NCI-H524 (cell line): ENCODE measurements at regions not wholly inside any gene's neighbourhood (a gene's known extent, or its start where the extent isn't known, plus 50 kb on each side); places are given as distances from the start of the nearest gene placed in this dataset.

ENCODE experiments used
- DNase-seq, 2 experiments: peaks; one replicate each; lab custom pipeline; 2025; lab: John Stamatoyannopoulos, UW

DNA sequence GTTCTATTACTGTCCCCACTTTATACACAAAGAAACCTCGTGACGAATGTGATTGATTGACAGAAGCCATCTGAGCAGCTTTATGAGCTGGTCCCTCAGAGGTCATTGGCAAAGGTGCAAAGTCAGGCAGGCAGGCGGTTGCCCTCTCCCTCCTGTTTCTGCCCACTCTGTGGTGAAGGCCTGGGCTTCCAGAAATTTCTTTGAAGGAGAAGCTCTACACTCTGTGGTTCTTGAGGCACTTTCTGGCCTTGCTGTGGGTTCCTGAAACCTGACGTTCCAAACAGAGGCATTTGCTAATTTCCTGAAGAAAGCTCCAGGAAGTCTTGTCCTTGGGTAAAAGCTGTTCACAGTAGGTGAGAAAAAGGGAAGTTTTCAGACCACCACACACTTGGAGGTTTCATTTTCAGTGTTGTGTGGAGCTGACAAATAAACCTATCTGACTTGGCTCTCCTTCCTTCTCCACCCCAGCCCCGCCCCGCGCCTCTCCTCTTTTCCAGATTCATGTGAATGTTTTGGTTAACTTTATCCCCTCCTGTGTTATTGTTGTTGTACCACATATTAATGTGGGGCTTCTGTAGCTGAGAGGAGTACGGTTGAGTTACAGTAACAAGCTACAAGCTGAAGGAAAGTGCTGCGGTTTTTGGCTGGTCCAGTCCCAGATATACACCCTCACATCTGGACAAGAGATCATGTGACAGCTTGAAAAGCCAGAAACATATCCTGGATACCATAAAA lies 274.1 kb downstream of the CLIC5 start:
- DNase-seq, result no peak

GRCh38 chr6:45739058-45739457 lies 276.6 kb downstream of the CLIC5 start:
- no peak for DNase-seq

DNA sequence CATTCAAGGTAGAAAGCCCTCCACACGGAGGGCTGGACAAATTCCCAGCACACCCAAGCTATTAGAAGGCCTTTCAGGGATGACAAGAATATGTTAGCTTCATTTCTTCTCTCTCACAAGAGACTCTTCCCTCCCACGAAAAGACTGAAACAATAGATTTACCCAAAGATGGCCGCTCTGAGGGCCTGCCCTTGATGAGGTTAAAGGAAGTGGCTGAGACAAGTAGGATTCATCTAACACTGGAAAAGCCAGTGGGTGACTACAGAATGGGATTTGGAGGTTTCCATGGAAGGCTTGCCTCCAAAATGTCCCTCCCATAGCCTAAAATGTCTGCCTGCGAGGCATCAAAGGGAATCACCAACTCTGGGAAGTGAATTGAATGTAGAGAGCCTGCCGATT lies 277.6 kb downstream of the CLIC5 start:
- no peak for DNase-seq

DNA sequence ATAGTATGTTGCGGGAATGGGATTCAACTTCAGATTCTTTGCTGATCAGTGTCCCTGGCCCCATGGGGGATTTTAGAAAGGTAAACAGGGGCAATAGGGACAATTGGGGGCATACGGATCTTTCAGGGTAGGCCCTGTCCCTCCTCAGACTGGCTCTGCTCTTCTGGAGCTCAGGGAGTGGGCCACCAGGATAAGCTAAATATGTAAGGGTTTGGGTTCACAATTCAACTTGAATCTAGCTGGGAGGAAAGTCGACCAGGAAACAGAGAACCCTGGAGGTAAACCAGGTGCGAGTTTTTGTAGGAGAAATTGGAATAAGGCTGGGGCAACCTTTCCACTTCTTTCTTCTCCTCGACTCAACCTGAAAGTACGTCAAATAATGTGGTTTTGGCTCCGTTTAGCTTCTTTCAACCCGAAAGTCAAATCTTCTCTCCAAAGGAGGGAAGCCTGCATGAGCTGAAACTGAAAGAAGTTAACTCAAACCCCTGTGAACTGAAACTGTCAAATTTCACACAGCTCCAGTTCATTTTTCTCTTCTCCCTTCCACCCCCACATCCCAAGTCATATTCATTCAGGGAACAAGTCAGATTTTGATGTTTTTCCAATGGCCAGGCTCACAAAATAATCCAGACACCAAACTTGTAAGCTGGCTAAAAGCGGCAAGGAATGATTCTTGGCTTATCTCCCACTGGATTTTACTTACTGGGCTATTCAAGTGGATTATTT lies 278.2 kb downstream of the CLIC5 start:
- no peak for DNase-seq

DNA sequence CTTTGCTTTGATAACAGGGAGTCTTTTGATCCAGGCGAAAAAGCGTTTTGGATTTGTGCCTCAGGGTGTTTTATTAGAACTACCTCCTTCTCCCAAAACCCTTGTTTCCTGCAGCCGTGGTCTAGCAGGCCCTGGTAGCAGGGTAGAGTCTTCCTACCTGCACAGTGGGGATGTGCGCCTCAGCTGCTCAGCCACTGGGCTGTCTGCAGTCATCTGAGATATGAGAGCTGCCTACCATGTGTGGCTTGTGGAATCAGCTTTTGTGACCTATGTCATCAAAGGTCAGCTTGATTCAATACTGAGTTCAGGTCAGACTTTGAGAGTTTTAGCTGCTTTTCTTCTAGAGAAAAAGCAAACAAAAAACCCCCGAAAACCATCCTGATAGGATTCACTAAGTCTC lies 279.5 kb downstream of the CLIC5 start:
- no peak for DNase-seq

GRCh38 chr6:45732731-45733130 lies 282.9 kb downstream of the CLIC5 start:
- DNase-seq, result no peak

GRCh38 chr6:45730232-45730631 lies 285.4 kb downstream of the CLIC5 start:
- no peak for DNase-seq

DNA sequence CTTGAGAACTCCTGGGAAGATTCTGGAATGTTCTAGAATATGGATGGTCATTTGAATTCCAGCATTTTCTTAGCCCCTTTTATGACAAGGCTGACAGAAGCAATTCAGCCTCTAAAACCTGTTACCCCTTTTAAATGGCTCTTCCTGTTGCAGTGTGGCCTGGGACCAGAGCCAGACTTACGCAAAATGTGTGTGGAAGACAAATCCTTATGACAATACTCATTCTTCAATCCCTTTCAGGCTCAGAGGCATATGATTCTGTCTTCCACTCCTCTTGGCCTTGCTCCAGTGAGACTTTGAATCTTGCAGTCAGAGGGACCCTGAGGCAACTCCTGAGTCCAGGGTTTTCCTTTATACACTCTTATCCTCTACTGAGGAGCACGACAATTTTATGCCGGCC lies 287.0 kb downstream of the CLIC5 start:
- DNase-seq, result no peak

DNA sequence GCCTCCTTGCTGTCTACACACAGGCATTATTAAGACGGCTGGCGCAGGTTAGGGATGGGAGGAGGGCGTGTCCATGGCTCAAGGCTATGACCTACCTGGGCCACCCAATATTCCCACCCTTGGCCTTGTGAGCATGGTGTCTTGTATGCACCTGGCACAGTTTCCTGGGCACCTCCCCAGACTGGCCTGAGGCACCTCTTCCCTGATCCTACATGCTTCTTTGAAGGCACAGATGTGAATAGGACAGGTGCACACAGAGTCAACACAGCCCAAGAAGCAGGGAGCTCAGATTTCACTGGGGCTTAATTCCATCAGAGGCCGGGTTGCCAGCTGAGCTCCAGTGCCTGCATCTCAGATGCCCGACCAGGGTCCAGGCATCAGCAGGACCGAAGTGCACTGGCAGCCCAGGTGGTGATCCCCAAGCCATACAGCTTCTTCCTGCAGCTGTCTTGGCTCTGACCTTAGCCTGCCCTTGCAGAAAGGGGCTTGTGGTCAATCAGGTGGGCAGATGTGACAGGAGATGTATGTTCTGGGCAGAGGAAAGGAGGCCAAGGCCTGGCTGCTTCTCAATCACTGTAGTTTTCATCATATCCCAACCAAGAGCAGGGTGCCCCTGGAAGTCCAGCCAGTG lies 287.7 kb downstream of the CLIC5 start:
- DNase-seq, result peak; percentile 5 to 78

DNA sequence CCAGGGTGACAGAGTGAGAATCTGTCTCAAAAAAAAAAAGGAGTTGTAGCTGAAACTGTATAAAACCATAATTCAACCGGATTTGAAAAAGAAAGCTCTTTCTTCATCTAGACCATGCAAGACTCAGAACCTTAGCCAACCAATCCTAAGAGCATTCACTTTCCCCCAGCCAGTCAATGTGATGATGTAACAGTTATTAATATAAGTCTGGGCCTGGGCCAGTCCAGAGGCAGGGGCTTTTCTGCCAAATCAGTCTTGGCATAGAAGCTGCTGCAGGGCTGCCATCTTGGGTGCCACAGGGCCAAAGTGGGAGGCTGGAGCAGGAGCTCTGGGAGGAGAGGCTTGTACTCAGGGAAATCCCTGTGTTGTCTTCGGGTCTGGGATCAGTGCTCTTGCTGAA lies 288.4 kb downstream of the CLIC5 start:
- no peak for DNase-seq

DNA sequence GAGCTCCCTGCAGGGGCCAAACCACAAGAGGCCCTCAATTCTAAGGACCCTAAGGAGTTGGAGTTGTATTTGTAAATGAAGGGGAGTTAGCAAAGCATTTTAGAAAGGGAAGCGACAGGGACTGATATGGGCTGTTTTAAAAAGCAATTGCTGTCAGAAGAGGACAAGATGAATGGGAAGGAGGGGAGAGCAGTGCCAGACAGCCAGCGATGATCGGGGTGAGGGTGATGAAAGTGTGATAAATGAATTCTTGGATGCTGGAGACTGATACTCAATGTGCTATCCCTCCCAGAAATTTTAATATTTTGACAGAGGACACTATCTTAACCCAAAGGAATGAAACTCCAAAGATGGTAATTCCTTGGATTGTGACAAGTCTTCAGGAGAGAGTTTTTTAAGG lies 289.2 kb downstream of the CLIC5 start:
- no peak for DNase-seq

- no peak for DNase-seq
These were observed 291.1 kb downstream of the CLIC5 start for GRCh38 chr6:45724511-45724910.

GRCh38 chr6:45724027-45724426 lies 291.6 kb downstream of the CLIC5 start:
- DNase-seq, result no peak

GRCh38 chr6:45722876-45723275 lies 292.8 kb downstream of the CLIC5 start:
- no peak for DNase-seq

GRCh38 chr6:45721665-45722064 lies 294.0 kb downstream of the CLIC5 start:
- DNase-seq, result no peak

- DNase-seq, result no peak
These were observed 296.8 kb downstream of the CLIC5 start for GRCh38 chr6:45718871-45719270.

DNA sequence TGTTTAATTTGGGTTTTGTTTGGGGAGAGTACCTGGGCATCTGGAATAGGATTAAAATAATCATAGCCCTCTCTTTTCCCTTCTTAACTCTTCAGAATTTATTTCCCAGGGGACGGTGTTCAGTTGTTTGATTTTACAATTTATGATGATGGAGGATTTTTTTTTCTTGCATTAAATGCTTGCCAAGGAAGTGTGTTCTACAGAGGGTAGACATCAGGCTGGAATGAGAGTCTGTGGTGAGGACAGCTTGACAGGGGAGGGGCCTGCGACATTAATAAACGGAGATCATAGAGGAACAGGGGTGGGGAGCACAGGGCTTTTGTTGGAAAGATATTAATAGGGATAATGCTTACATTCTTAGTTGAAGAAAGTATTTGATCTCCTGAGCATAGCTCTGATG lies 297.5 kb downstream of the CLIC5 start:
- peak in 1 of 2 experiments; percentile 42 for DNase-seq

DNA sequence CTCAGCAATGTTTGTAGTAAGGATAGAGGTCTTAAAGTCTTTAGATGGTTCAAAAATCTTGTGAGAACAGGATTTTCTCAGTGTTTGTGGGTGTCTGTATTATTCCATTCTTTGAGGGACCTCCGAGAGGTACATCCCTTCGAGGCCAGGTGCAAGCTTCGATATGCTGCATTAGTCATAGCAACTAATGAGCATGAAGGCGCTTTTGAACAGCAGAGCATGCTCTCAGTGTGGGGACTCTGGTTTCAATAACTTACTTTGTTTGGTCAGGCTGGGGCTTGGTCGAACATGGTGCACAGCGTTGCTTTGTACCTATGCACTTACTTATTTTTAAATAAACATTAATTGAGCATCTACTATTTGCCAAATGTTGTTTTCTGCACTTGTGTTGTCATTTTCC lies 297.9 kb downstream of the CLIC5 start:
- no peak for DNase-seq

GRCh38 chr6:45717027-45717426 lies 298.6 kb downstream of the CLIC5 start:
- no peak for DNase-seq

- DNase-seq, result no peak
These were observed 300.2 kb downstream of the CLIC5 start for GRCh38 chr6:45715508-45715803.

DNA sequence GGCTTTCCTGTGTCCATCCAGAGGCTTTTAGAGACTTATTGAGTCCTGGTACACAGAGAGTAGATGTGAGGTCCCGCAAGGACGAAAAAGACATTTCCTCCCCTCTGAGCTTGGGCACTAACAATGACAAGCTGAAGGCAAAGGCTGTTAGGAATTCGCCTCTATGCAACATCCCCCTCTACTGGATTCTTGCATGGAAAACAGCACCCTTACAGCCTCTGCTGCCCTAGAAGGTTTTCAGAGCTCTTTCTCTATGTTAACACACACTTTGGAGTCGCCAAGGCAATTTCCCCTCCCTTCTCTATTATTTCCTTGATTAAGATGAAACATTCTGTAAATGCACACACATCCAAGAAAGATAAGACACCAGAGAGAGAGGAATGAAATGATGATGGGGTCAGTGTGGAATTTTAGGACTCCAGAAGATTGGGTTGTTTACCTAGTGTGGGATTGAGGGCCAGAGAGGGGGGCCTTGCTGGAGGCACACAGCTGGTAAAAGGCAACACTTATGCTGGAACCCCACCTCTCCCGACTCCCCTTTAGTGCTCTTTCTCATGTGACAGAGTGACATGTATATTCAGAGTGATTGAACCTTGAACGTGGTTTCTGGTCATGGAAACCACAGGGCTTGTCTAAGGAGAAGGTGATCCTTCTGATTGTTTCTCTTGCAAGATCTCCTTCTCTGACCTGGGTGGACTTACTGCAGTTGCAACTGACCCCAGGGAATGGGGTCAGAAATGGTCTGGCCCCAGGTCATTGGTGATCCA lies 300.7 kb downstream of the CLIC5 start:
- DNase-seq, result peak; percentile 65 to 69

GRCh38 chr6:45714006-45714730 lies 301.5 kb downstream of the CLIC5 start:
- DNase-seq, result no peak
